ENCODE measurements at regions not wholly inside any gene's neighbourhood (a gene's known extent, or its start where the extent isn't known, plus 50 kb on each side); places are given as distances from the start of the nearest gene placed in this dataset.

DNA sequence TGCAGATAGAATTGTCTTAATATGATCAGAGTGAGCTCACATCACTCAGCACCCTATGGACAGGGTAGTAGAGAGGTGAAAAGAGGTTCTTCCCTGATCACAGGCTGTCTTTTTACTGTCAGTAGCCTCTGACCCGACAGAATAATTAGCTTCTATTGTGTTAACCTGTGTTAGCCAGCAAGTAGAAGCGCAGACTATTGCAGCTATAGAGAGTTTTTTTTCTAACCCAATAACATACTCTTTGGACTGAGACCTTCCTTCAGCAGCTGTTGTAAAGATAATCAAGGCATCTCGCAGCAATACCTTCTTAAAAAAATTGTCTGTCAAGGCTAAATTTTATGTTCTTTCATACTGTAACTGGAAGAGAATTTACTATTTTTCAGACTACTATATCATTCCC lies 670.4 kb downstream of the ADCYAP1 start:
- Histone ChIP-seq H3K4me3 (replicated peaks; ENCODE audit: insufficient read depth, low read length) (no peak overlapping the region), H3K27ac (replicated peaks) (no peak overlapping the region), H3K27me3 (ENCODE audit: insufficient read depth, poor library complexity, severe bottlenecking) (no peaks in the 10 kb centered on the region)
- no peak for DNase-seq (ENCODE audit: low read depth in 1 of 2, low spot score in 1 of 2)
- no peak for TF ChIP-seq SPI1 (IDR thresholded peaks at IDR 0.05; ENCODE audit: borderline replicate concordance, low read depth)
- no peak for TF ChIP-seq POLR2AphosphoS5 (IDR thresholded peaks at IDR 0.05; ENCODE audit: low read depth)
- no peak for TF ChIP-seq REST (IDR thresholded peaks at IDR 0.05; ENCODE audit: insufficient replicate concordance, low read depth)
- TF ChIP-seq GABPA (IDR thresholded peaks at IDR 0.05; ENCODE audit: low read depth), result no peak
- TF ChIP-seq CTCF (IDR thresholded peaks at IDR 0.05; ENCODE audit: insufficient read depth, low read length), result no peak

DNA sequence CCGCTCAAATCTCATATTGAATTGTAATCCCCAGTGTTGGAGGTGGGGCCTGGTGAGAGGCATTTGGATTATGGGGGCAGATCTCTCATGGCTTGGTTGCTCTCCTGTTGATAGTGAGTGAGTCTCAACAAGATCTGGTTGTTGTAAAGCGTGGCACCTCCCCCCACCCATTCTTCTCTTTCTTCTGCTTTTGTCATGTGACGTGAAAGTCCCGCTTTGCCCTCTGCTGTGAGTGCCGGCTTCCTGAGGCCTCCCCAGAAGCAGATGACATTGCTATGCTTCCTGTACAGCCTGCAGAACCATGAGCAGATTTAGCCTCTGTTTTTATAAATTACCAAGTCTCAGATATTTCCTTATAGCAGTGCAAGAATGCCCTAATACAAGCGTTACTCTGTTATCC lies 673.8 kb downstream of the ADCYAP1 start:
- peak overlapping the region; percentile 16; the same call in 1 of the 2 replicates for H3K27ac ChIP-seq (replicated peaks)
- no peak overlapping the region for H3K4me3 ChIP-seq (replicated peaks; ENCODE audit: insufficient read depth, low read length)
- no peaks in the 10 kb centered on the region for H3K27me3 ChIP-seq (ENCODE audit: insufficient read depth, poor library complexity, severe bottlenecking)
- DNase-seq (ENCODE audit: low read depth in 1 of 2, low spot score in 1 of 2), result peak in 1 of 2 experiments; percentile 74
- TF ChIP-seq POLR2AphosphoS5 (IDR thresholded peaks at IDR 0.05; ENCODE audit: low read depth) (no peak), SPI1 (IDR thresholded peaks at IDR 0.05; ENCODE audit: borderline replicate concordance, low read depth) (no peak), GABPA (IDR thresholded peaks at IDR 0.05; ENCODE audit: low read depth) (no peak), CTCF (IDR thresholded peaks at IDR 0.05; ENCODE audit: insufficient read depth, low read length) (no peak), REST (IDR thresholded peaks at IDR 0.05; ENCODE audit: insufficient replicate concordance, low read depth) (no peak)

GRCh38 chr18:1581581-1581980 lies 676.9 kb downstream of the ADCYAP1 start:
- Histone ChIP-seq H3K27me3 (ENCODE audit: insufficient read depth, poor library complexity, severe bottlenecking) (peaks cover 6% of the 10 kb centered on the region), H3K4me3 (replicated peaks; ENCODE audit: insufficient read depth, low read length) (no peak overlapping the region), H3K27ac (replicated peaks) (no peak overlapping the region)
- no peak for DNase-seq (ENCODE audit: low read depth in 1 of 2, low spot score in 1 of 2)
- no peak for TF ChIP-seq SPI1 (IDR thresholded peaks at IDR 0.05; ENCODE audit: borderline replicate concordance, low read depth)
- TF ChIP-seq CTCF (IDR thresholded peaks at IDR 0.05; ENCODE audit: insufficient read depth, low read length), result no peak
- no peak for TF ChIP-seq REST (IDR thresholded peaks at IDR 0.05; ENCODE audit: insufficient replicate concordance, low read depth)
- TF ChIP-seq GABPA (IDR thresholded peaks at IDR 0.05; ENCODE audit: low read depth), result no peak
- no peak for TF ChIP-seq POLR2AphosphoS5 (IDR thresholded peaks at IDR 0.05; ENCODE audit: low read depth)

Measured in HL-60 (cell line).